DMS79 (cell line): ENCODE measurements at regions not wholly inside any gene's neighbourhood (a gene's known extent, or its start where the extent isn't known, plus 50 kb on each side); places are given as distances from the start of the nearest gene placed in this dataset.

Source experiments
- DNase-seq: peaks from one replicate; lab custom pipeline; 2025; lab: John Stamatoyannopoulos, UW

GRCh38 chr2:134119713-134120405, 134.0 kb upstream of the MGAT5 start:
- peak; percentile 86 for DNase-seq

DNA sequence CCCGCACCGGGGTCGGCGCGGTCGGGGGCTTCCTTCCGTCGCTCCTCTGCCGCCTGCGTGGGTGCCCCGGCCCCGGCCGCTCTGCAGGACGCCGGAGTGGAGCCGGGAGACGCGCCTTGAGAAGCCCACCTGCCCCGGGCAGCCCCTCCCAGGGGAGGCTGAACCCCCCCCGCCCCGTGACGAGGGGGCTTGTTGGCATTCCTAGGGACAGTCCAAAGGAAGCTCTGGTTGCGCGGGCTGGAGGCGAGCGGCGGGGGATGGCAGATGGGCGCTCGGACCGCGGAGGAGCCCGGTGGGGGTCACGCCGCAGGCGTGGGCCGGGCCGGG, 133.5 kb upstream of the MGAT5 start:
- DNase-seq = no peak

- DNase-seq = no peak
These were observed 132.9 kb upstream of the MGAT5 start for GRCh38 chr2:134120733-134121630.

GRCh38 chr2:134122610-134123009, 131.3 kb upstream of the MGAT5 start:
- peak; percentile 5 for DNase-seq

DNA sequence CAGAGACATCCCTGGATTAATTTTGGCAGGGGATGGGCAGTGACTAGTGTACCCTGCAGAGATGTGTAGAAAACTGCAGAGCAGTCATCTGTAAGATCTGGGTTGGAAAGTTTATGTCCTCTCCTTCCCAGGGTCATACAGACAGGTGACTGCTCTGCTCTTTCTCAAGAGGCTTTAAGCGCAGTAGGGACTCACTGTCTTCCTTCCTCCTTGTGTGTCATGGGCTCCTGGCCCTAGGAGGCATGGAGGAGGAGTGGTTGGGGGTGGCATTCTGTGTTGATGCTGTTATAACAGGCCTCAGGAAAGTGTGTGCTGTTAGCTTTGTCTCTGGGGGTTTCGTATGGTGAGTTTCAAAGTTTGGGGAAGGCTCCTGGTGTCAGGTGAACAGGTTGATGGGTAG, 130.5 kb upstream of the MGAT5 start:
- no peak for DNase-seq

- DNase-seq = peak; percentile 57
These were observed 129.7 kb upstream of the MGAT5 start for GRCh38 chr2:134124047-134124753.

DNA sequence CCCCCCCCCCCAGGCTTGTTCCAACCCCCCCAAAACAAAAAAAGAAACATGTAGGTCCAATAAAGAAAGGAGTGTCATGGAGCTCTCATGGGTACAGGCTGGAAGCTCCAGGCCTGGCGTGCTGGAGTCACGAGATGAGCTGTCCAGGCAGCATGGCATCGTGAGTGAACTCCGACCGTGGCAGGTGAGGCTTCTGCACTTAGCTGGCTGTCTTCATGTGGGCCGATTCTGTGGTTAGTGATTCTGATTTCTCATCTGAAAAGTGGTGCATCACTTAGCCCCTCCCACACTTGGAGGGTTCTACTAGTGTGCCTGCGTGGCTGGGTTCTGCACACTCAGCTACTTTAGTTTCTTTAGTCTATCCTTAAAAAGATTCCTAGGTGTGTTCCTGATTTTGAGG, 126.4 kb upstream of the MGAT5 start:
- DNase-seq = no peak

DNA sequence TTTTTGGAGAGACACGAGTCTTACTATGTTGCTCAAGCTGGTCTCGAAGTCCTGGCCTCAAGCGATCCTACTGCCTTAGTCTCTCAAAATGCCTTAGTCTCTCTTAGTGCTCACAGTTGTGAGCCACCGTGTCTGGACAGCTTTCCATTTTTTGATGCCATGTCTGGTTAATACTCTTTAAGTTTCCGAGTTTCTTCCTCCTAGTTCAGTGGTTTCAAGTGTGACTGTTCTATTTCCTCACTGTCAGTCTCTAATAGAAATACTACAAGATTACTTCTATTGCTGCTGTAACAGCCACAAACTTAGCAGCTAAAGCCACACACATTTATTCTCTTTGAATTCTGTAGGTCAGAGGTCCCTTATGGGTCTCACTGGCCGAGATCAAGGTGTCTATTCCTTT, 125.1 kb upstream of the MGAT5 start:
- DNase-seq = no peak

- no peak for DNase-seq
These were observed 123.9 kb upstream of the MGAT5 start for GRCh38 chr2:134129900-134130537.

- DNase-seq = no peak
These were observed 122.0 kb upstream of the MGAT5 start for GRCh38 chr2:134131681-134132489.

- DNase-seq = no peak
These were observed 121.4 kb upstream of the MGAT5 start for GRCh38 chr2:134132490-134132857.

GRCh38 chr2:134133622-134134312, 120.1 kb upstream of the MGAT5 start:
- DNase-seq = no peak

DNA sequence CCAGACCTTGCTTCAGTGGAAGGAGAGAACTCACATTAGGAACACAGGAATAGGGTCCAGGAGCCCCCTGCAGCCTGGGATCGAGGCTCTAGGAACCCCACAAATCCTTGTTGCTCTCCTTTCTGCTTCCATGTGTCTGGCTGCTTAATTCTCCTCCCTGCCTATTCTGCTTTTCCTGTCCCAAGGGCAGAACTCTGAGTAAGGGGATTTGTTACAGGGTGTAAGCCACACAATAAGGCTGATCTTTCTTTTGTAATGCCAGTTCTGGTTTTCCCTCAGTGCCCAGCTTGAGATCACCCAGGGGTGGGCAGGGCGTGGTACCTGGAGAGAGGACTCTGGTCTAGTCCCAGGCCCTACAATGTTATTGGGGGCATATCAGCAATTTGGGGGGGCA, 119.6 kb upstream of the MGAT5 start:
- no peak for DNase-seq

DNA sequence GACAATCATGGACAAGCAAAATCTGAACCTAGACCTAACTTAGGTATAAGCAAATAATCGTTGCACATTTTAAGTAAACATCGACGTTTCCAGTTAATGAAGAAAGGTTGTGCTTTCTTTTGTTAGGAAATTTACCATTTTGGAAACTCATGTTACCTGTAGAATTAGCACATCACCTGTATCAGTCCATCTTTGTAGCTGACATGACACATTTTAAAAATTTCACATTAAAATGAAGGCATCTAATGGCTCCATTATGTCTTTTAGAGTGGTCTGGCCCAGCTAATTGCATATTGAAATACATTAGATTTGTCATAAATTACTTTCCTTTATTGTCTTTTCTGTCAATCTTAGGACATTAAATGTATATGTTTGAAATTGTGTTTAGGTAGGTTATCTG, 119.0 kb upstream of the MGAT5 start:
- no peak for DNase-seq

DNA sequence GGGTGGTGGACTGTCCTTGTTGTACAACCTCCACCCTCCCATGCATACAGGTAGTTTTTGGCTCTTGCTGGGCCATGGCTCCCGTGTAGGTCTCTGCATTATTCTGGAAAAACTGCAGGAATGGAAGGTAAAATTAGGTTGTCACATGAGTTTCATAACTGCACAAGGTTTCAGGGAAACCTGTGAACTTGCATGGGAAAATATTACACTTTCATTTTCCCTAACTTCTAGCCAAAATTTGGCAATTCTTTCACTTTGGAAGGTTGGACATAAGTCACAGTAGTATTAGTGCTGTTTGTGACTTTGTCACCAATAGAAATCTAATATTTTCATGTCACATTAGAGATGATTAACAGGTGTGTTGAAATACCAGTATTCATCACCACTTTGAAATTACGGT, 118.1 kb upstream of the MGAT5 start:
- DNase-seq = no peak

GRCh38 chr2:134136731-134137130, 117.1 kb upstream of the MGAT5 start:
- DNase-seq = no peak

DNA sequence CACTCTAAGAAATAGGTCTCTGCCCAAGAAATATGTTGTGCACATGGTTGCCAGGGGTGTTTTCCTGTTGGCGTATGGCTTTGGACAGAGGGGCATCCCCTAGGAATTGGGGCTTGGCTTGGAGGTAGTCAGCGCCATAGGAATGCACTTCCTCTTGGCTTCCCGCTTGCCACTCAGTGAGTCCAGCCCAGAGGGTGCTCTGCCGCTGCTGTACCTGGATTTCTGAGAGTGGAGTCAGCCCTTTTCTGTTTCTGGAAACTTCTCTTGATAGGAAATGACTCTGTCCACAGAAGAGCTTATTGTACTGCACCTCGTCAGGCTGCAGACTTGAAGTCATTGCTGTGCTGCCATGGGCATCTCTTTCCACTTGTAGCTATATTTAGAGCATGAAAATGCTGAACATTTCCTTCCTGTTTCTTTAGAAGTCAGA, 116.7 kb upstream of the MGAT5 start:
- no peak for DNase-seq

DNA sequence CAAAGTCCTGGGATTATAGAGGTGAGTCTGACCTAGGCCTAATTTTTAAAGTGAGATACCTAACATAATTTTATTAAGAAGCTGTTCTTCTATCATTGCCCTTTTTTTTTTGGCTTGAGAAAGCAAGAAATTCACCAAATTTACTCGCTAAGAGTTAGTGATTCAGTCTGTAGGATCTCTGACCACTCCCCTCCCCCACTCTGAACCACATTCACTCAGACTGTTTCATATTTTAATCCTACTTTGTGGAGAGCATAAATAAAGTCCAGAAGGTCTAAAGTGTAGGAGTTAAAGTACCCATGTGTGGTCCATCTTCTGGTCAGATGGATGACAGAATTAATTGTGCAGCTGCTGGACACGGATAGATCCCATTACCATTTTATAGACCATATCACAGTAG, 115.8 kb upstream of the MGAT5 start:
- no peak for DNase-seq

DNA sequence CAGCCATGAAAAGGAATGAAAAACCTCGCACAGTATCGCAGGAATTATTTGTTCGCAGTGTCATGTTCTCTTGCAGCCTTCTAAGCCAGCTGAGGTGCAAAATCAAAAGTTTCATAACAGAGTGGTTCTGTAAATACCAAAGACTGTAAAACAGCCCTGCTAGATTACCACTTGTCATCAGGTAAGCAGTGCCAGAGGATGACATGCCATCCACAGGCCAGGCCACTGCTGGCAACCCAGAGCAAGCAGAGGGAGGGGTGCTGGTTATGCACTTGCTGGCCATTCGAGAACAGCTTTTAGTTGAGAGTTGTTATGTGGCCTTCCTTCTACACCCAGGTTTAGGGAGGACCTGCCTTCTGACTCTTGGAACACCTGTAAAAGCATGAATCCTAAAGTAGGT, 114.3 kb upstream of the MGAT5 start:
- DNase-seq = no peak

DNA sequence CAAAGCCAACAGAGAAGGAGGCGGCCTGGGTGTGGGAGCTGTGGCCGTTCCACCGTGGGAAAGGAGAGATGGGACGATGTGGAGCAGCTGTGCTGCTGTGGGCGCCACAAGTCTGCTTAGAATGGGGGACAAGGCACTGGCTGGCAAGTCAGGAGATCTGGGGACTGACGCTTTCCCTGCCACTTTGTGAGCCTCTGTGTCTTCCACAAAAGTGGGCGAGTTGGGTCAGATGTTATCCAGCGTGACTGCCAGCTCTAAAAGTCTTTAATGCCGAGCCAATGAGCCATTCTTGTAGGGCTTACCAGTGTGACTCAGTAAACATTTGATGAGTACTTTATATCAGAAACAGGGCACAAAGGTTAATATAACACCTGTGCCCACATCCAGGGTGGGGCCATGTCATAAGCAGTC, 113.6 kb upstream of the MGAT5 start:
- peak; percentile 42 for DNase-seq
